ACC112 (cell line): ENCODE measurements at regions not wholly inside any gene's neighbourhood (a gene's known extent, or its start where the extent isn't known, plus 50 kb on each side); places are given as distances from the start of the nearest gene placed in this dataset.

Experiments used
- H2AFZ ChIP-seq: fragments of 200-600 bp; sonication (generic); one replicate; pipeline ENCODE4 v1.6.0; 2017; ENCODE audit warnings: antibody characterized with exemption, low read length; ENCODE audit not compliant: unreplicated experiment
- H3K27ac ChIP-seq: fragments of 200-600 bp; sonication (generic); 2 replicates; pipeline ENCODE4 v1.5.1; 2014; ENCODE audit warnings: low read depth, mild to moderate bottlenecking, antibody characterized with exemption, low read length, moderate library complexity
- H3K27me3 ChIP-seq: fragments of 200-600 bp; sonication (generic); 2 replicates; pipeline ENCODE4 v1.6.1; 2014; ENCODE audit warnings: mild to moderate bottlenecking, antibody characterized with exemption, low read length, moderate library complexity, mixed read lengths; ENCODE audit not compliant: insufficient read depth
- H3K36me3 ChIP-seq: fragments of 200-600 bp; sonication (generic); 2 replicates; pipeline ENCODE4 v1.6.1; 2016; ENCODE audit warnings: mild to moderate bottlenecking, antibody characterized with exemption, low read length, moderate library complexity, mixed read lengths; ENCODE audit not compliant: insufficient read depth
- H3K4me1 ChIP-seq: fragments of 200-600 bp; sonication (generic); one replicate; pipeline ENCODE4 v1.6.1; 2016; ENCODE audit warnings: low read length, mixed read lengths; ENCODE audit not compliant: insufficient read depth, unreplicated experiment, control insufficient read depth
- H3K4me3 ChIP-seq: fragments of 200-600 bp; sonication (generic); 2 replicates; pipeline ENCODE4 v1.5.1; 2014; ENCODE audit warnings: mild to moderate bottlenecking, low read depth, low read length
- H3K79me2 ChIP-seq: fragments of 200-600 bp; sonication (generic); one replicate; pipeline ENCODE4 v1.6.0; 2016; ENCODE audit warnings: low read length; ENCODE audit not compliant: control insufficient read depth, unreplicated experiment, insufficient read depth

DNA sequence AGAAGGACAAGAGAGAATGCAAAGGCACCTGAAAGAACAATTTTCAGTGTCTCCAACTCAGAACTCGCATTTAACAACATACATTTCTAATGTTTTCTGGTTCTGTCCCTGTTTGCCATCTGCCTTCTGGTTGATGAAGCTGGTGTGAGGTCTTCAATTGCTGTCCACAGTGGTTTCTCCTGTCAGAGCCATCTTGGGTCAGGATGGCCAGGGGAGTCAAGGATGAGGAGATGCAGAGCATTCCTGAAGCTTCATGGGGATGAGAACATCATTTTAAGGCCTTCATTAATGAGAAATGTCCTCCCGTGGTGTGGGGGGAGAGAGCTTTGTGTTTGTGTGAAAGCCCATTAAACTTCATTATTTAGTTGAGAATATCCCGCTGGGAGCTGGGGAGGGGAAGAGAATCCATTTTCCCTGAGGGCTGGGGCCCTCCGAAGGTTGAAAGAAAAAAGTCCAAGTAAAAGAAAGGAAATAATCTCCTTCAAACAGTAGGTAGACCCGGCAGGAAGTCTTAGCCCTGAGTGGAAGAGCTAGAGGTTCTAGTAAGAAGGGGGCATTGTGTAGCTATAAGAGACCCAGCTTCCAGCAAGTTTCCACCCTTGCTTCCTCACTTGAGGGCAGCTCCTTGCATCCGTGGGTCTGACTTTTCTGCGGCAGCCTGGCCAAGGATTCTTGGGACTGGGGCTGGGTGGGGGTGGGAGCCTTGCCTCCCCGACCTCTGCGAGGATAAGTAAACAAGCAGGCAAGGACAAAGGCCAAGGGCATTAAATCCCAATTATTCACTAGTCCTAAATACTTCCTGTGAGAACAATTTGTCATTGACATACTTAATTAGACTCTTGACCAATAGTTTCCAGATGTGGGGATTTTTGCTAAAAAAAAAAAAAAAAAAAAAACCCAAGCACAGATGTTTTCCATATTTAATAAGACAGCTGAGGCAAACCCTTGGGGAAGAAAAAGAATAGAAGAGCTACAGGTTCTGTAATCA lies 119.2 kb downstream of the MSX2 start:
- H3K4me1 ChIP-seq: peaks cover 5% of the 10 kb centered on the region
- no peak overlapping the region for H3K27ac ChIP-seq
- H2AFZ ChIP-seq: no peak overlapping the region
- H3K4me3 ChIP-seq: no peak overlapping the region
- H3K79me2 ChIP-seq: no peaks in the 10 kb centered on the region
- no peaks in the 10 kb centered on the region for H3K27me3 ChIP-seq
- H3K36me3 ChIP-seq: no peaks in the 10 kb centered on the region

DNA sequence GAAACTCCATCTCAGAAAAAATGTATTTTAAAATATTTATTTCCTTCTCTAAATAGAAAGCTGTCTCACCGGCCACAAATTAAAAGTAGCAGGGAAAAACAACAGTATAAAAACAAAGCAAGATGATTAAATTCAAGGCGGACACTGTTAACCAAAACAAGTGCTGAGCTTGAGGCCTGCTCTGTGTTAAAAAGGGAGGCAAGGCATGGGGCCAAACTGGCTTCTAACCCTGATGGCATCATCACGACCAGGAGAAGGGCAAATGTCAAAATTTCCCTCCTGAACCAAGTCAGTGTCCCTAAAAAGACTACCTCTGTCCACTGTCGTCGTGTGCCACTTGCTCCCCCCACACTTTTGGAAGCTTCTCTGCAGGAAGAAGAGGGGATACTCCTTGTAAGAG lies 116.1 kb downstream of the MSX2 start:
- H3K4me1 ChIP-seq: peaks cover 17% of the 10 kb centered on the region
- no peak overlapping the region for H3K4me3 ChIP-seq
- no peak overlapping the region for H3K27ac ChIP-seq
- H3K36me3 ChIP-seq: no peaks in the 10 kb centered on the region
- no peak overlapping the region for H2AFZ ChIP-seq
- no peaks in the 10 kb centered on the region for H3K27me3 ChIP-seq
- no peaks in the 10 kb centered on the region for H3K79me2 ChIP-seq

DNA sequence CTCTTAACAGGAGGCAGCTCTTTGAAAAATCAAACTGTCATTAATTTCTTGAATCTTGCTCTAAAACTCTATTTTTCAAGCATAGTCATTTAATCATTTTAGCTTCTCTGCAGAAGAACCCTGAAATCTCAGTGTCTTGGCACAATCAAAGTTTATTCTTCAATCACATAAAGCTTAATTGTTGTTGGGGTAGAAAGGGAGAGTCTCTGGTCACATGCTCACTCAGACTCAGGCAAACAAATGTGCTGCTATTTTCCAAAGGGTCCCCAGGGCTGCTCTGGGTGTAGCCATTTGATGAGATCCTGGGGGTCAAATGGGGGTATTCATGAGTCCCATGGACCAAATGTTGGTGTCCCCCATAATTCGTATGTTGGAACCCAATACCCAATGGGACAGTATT lies 114.8 kb downstream of the MSX2 start:
- Histone ChIP-seq H3K4me3 (no peak overlapping the region), H3K4me1 (peaks cover 17% of the 10 kb centered on the region), H3K27ac (no peak overlapping the region), H2AFZ (no peak overlapping the region), H3K79me2 (no peaks in the 10 kb centered on the region), H3K27me3 (no peaks in the 10 kb centered on the region), H3K36me3 (no peaks in the 10 kb centered on the region)

DNA sequence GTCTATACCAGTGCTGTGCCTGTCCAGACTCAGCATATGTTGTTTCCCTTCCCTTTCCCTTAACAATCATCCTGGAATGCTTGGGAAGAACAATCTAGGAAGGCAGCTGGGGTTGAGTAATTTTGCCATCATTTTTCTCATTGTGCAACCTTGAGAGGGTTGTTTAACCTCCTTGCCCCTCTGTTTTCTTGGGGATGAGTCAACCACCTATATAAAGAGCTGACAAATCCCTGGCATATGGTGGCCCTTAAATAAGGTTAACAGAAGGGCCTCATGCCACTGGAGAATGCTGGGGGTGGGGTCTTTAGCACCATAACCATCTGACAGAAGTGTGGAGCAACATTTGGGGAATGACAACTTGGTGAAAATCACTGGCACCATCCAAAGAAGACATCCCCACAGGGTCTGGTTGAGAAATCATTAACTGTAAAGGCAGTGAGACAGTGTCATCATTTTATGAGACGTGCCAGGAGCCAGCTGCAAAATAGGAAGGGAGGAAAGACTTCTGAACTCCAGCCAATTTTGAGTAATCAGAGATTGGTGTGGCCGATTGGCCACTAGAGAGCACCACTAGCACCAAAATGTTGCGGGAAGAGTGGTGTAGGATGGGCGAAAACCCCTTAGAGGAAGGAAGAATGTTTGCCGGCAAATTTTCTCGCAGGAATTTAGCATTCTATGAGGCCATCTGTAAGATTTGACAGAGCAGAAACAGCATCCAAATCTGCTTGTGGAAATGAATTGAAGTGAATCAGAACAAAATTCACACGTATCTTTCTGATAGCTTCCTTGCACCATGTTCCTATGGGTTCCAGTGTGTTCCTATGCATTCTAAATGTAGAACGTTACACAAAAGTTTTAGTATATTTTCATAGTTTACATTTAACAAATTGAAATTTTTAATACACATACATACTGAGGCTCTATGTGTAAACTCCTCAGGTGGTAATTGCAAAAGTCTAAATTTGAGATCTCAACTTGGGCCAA lies 113.8 kb downstream of the MSX2 start:
- Histone ChIP-seq H3K79me2 (no peaks in the 10 kb centered on the region), H3K27ac (peak overlapping the region; percentile 83), H3K36me3 (no peaks in the 10 kb centered on the region), H2AFZ (no peak overlapping the region), H3K27me3 (no peaks in the 10 kb centered on the region), H3K4me3 (no peak overlapping the region), H3K4me1 (peaks cover 17% of the 10 kb centered on the region)

DNA sequence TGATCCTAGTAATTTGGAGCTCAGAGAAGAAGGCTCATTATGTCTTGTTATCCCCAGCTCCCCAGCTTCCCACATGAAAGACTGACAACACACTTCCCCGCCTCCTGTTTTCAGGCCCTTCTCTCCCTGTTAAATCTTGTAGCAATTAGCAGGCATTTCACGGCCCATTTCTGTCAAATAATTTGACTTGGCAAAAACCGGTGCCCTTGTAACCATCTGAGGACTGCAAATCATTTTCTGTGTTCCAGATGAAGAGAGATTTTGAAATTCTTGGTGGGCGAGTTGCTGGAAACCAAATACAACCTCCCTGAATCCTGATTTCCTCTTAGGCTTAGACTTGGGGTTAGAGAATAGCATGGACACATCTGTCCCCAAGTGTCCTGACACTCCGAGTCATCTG lies 109.7 kb downstream of the MSX2 start:
- Histone ChIP-seq H3K4me3 (no peak overlapping the region), H3K27me3 (no peaks in the 10 kb centered on the region), H3K36me3 (no peaks in the 10 kb centered on the region), H3K27ac (no peak overlapping the region), H3K79me2 (no peaks in the 10 kb centered on the region), H3K4me1 (peaks cover 29% of the 10 kb centered on the region), H2AFZ (no peak overlapping the region)

DNA sequence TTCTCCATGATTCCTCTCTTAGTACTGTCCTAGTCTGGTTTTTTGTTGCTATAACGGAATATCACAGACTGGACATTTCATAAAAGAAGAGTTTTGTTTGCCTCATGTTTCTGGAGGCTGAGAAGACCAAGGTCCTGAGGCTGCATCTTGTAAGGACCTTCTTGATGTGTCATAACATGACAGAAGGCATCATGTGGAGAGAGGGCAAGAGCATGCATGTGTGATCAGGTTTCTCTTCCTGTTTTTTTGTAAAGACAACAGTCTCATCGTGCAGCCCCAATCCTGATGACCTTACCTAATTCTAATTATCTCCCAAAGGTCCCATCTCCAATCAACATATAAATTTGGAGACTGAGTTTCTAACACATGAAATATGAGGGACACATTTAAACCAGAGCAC lies 108.4 kb downstream of the MSX2 start:
- Histone ChIP-seq H3K4me1 (peaks cover 30% of the 10 kb centered on the region), H3K27me3 (no peaks in the 10 kb centered on the region), H3K79me2 (no peaks in the 10 kb centered on the region), H2AFZ (no peak overlapping the region), H3K27ac (no peak overlapping the region), H3K36me3 (no peaks in the 10 kb centered on the region), H3K4me3 (no peak overlapping the region)

DNA sequence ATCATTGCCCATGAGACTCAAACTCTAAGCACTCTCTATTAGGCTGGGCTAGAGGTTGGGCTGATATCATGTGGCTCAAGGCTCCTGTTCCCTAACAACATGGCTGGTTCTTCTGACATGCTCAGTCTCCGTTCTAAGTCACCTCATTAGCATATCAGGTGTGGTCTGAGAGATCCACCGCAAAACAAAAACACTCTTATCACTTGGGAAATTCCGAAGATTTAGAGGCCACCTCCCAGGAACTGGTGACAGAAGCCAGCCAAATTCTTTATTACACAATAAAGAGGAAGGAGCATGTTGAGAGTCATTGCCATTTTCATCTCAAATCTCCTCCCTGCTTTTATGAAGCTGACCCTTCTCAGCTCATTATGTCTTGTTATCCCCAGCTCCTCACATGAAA lies 107.6 kb downstream of the MSX2 start:
- Histone ChIP-seq H3K4me1 (peaks cover 30% of the 10 kb centered on the region), H3K27me3 (no peaks in the 10 kb centered on the region), H3K36me3 (no peaks in the 10 kb centered on the region), H3K27ac (no peak overlapping the region), H2AFZ (no peak overlapping the region), H3K79me2 (no peaks in the 10 kb centered on the region), H3K4me3 (no peak overlapping the region)

DNA sequence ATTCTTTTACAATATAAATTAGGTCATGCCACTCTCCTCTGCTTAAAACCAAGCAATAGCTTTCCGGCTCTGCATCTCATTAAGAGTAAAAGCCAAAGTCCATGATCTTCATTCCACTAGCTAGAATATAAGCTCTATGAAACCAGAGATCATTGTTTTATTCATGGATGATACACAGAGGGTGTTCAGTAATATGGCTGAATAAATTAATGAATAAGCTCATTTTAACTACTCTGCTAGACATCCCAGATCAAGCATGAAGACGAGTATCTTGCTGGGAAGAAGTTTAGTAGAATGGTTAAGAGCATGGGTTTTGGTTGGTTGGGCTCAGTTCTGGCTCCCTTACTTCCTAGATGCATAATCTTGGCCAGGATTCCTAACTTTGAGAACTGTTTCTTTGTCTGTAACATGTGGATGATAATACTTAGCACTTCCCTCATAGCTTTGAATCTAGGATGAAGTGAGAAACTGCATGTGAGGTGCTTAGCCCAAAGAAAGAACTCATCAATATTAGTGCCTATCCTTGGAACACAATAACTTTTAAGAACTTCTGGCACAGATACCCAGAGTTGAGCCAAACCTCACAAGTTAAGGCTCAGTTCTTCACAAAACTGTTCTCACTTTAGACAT lies 106.8 kb downstream of the MSX2 start:
- Histone ChIP-seq H3K4me3 (no peak overlapping the region), H3K27ac (no peak overlapping the region), H3K79me2 (no peaks in the 10 kb centered on the region), H3K36me3 (no peaks in the 10 kb centered on the region), H3K4me1 (peaks cover 37% of the 10 kb centered on the region), H3K27me3 (no peaks in the 10 kb centered on the region), H2AFZ (no peak overlapping the region)

DNA sequence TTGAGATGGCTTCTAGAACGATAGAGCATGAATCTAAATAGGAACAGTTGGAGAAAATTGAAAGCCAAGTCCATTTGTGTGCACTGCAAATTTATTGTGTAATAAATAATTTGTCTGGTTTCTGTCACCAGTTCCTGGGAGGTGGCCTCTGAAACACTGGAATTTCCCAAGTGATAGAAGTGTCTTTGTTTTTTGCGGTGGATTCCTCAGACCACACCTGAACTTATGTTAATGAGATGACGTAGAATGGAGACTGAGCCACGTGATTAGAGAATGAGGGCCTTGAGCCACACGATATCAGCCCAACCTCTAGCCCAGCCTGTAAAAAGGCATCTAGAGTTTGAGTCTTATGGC lies 105.1 kb downstream of the MSX2 start:
- H3K27ac ChIP-seq: peak overlapping the region; percentile 89

DNA sequence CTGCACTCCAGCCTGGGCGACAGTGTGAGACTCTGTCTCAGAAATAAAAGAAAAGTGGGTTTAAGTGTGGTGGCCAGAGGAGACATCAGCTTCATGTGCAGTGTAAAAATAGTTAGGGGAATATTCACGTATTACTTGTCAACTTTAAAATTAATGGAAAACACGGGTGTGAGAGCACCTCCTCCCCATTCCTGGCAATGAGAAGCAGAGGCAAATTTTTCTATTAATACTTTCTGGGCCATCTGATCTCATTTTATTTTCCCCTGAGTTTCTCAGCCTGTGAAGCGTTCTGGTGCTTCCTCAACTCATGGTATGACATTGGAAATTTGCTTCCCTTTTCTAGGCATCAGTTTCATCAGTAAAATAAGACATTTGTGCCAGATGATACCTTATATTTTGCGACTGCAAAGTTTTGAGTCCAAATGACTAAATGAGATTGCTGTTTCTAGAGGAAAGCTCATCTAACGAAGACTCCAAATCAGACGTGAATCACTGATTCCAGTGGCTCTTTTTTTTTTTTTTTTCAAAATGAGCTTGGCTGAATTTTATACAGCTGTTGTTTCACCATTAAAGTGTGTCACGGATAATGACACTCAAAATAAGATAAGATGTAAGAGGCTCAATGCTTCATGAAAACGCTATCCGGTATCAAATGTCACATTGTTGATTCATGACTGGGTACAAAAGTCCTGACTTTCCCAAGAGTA lies 104.6 kb downstream of the MSX2 start:
- Histone ChIP-seq H3K36me3 (no peaks in the 10 kb centered on the region), H3K4me3 (peak overlapping the region; percentile 50; the same call in 1 of the 2 replicates), H3K4me1 (peaks cover 49% of the 10 kb centered on the region), H2AFZ (peak overlapping the region; percentile 93), H3K27me3 (no peaks in the 10 kb centered on the region), H3K79me2 (no peaks in the 10 kb centered on the region), H3K27ac (peak overlapping the region; percentile 89)

More for the DNA sequence above, 105.1 kb downstream of the MSX2 start:
- peak overlapping the region; percentile 93 for H2AFZ ChIP-seq
- H3K36me3 ChIP-seq: no peaks in the 10 kb centered on the region
- H3K4me1 ChIP-seq: peaks cover 49% of the 10 kb centered on the region
- no peaks in the 10 kb centered on the region for H3K79me2 ChIP-seq
- no peaks in the 10 kb centered on the region for H3K27me3 ChIP-seq
- H3K4me3 ChIP-seq: peak overlapping the region; percentile 50; the same call in 1 of the 2 replicates
